Fibroblast of the aortic adventitia (primary cell): ENCODE measurements at regions not wholly inside any gene's neighbourhood (a gene's known extent, or its start where the extent isn't known, plus 50 kb on each side); places are given as distances from the start of the nearest gene placed in this dataset.
"Not testable (repeated sequence)": the region's sequence is repeated elsewhere in the genome, so short reads cannot be mapped to it uniquely, and the experiment has no call there.

Source experiments
- DNase-seq: peaks from one replicate; pipeline ENCODE4 v3.0.0-alpha.2; 2010; ENCODE audit warnings: low read depth
- H3K4me3 ChIP-seq: 2 replicates; pipeline ENCODE4 v1.5.1; 2011; ENCODE audit warnings: low read depth, mild to moderate bottlenecking, control low read depth, low read length, moderate library complexity
- TF ChIP-seq, protein P1 (sequence below): IDR thresholded peaks from 2 replicates; pipeline ENCODE4 v1.5.1; 2011; ENCODE audit warnings: mild to moderate bottlenecking, low read length, control low read depth, inconsistent platforms; ENCODE audit not compliant: insufficient read depth

DNA sequence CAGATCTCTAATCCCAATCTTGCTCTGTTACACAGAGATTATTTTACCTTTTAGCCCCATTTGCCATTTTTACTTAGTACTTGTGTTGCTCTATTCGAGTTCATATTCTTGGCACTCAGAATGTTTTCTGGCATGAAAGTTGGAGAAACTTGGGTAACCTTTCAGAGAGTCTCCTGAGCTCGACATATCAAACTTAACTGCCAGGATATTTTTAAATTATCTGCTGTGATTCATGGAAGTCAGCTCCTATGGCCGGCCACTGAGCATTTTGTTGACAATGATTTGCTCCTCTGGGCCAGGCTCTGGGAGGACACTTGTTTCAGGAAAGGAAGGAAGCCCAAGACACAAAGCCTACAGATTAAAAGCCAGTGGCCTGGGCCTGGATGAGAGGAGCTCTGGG, 396.7 kb downstream of the TNS3 start:
- TF ChIP-seq, protein P1, sequence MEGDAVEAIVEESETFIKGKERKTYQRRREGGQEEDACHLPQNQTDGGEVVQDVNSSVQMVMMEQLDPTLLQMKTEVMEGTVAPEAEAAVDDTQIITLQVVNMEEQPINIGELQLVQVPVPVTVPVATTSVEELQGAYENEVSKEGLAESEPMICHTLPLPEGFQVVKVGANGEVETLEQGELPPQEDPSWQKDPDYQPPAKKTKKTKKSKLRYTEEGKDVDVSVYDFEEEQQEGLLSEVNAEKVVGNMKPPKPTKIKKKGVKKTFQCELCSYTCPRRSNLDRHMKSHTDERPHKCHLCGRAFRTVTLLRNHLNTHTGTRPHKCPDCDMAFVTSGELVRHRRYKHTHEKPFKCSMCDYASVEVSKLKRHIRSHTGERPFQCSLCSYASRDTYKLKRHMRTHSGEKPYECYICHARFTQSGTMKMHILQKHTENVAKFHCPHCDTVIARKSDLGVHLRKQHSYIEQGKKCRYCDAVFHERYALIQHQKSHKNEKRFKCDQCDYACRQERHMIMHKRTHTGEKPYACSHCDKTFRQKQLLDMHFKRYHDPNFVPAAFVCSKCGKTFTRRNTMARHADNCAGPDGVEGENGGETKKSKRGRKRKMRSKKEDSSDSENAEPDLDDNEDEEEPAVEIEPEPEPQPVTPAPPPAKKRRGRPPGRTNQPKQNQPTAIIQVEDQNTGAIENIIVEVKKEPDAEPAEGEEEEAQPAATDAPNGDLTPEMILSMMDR = no peak
- no peak for DNase-seq

DNA sequence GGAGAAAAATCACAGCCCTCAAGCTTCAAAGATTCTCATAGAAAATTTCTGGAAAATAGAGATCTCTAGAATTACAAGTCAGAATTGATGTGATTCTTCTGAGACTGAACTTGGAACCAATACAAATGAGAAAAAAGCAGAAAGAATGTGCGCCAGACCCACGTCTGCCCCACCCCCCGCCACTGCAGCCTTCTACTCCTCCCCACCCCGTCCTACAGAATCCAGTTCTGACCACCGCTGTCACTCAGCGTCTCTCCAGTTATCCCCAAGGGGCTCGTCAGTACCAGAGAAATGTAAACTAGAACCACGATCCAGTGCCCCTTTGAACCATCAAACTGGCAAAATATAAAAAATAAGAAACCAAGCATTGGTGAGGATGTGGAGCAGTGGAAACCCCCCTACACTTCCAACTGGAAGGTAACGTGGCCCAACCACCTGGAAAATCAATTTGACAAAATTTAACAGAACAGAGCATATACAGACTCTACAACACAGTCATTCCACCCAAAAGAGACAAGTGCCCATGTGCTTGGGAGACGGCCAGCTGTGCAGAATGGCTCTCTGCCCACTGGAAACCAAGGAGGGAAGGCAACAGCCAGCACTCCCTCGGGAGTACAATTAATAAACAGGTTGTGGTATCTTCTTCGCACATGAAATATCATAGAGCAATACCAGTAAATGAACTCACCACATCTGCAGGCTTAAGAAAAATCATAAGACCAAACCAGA, 397.9 kb downstream of the TNS3 start:
- DNase-seq = no peak
- TF ChIP-seq, protein P1 = no peak
- no peak overlapping the region for H3K4me3 ChIP-seq

More for the DNA sequence above, 396.7 kb downstream of the TNS3 start:
- no peak overlapping the region for H3K4me3 ChIP-seq

DNA sequence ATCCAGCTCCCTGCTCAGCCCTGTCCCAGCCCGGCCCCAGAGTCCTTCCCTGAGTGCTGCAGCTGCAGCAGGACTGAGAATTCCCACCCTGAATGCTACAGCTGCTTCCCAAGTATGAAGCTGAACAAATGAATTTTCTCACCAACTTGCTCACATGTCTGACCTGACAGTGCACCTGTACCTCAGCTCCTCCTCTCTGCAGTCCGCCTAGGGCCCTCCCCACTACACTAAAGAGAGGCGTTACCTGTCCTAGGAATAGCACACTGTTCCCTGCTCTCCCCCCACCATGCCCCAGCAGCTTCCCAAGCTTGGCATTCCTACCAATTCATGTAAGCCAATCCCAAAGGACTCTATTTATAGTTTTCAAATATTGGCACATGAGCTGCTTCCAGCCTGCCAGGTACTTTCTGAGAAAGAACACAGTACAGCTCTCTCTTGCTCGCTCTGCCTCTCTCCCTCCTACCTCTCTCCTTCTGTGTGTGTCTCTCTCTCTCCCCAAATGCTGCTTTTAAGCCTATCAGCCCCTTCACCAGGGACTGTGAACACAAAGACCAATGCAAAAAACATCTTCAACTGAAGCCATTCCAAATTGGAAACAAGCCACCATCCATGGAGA, 400.1 kb downstream of the TNS3 start:
- TF ChIP-seq, protein P1 = no peak
- DNase-seq = peak; percentile 12
- no peak overlapping the region for H3K4me3 ChIP-seq

DNA sequence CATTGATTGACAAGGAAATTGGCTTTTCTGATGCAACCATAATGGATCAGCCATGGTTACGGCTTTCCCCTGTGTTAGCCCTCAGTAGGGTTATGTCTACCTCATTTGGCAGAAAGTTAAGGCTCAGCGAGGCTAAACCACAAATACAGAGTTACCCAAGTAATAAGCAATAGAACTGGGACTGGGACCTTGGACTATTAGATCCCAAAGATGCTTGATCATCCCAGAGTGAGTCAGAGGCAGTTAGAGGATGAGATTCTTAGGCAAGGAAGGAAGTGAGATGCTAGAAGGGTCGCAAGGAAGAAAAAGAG, 401.4 kb downstream of the TNS3 start:
- DNase-seq = no peak
- TF ChIP-seq, protein P1 = no peak

DNA sequence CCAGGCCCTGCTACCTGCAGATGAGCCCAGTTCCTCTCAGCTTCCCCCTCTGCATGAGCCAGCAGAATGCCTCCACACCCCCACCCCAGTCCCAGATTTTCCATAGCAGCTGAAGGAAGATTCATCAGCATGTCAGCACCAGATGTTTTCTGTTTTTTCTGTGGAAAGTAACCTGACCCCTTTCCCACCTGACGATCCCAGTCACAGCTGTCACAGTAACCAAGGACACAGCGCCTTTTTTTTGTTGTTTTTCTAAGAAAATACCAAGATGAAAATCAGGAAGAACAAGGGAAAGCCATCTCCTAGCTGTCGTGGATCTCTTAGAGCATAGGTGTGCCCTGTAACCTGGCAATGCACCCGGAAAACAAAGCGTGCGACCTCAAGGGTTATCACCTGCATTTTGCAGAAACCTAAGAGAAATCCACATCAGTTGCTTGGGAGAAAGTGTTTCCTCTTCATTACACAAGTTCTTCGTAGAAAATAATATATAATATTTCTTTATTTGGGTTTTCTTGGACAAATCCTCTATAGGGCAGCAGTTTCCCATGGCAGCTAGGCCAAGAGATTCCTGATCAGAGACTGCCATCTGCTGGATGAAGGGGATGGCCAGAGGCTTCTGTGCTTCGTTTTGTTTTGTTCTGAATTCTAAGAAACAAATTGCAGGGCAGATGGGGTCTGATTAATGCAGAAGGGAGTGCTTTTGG, 401.9 kb downstream of the TNS3 start:
- no peak overlapping the region for H3K4me3 ChIP-seq
- TF ChIP-seq, protein P1 = peak; percentile 93
- peak; percentile 77 for DNase-seq

More for the DNA sequence above, 401.4 kb downstream of the TNS3 start:
- H3K4me3 ChIP-seq = no peak overlapping the region

DNA sequence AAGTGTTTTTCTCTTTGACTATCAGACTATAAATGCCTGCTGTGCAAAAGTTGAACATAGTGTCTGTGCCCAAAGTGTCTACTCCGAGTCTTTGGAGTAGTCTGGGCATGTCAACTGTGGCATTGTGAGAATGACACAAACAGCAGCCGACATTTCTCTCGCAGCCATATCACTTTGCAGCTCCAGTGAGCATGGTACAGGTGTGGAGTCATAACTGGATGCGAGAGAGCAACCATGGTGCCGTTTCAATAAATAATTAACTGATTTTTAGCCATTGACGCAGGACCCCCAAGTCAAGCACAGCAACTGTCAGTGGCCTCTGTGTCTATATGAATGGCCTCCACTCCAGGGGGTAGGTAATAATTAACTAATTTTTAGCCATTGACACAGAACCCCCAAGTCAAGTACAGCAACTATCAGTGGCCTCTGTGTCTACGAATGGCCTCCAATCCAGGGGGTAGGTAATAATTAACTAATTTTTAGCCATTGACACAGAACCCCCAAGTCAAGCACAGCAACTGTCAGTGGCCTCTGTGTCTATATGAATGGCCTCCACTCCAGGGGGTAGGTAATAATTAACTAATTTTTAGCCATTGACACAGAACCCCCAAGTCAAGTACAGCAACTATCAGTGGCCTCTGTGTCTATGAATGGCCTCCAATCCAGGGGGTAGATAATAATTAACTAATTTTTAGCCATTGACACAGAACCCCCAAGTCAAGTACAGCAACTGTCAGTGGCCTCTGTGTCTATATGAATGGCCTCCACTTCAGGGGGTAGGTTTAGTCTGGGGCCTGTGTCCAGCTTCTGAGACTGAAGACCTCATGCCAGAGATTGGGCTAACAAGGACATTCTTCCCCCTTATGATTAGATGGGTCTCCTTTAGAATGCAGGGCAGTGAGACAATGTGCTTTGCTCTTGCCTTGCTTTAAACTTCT, 409.0 kb downstream of the TNS3 start:
- not testable (repeated sequence) for DNase-seq, H3K4me3 ChIP-seq
